SK-N-SH (cell line): ENCODE measurements at regions not wholly inside any gene's neighbourhood (a gene's known extent, or its start where the extent isn't known, plus 50 kb on each side); places are given as distances from the start of the nearest gene placed in this dataset.

ENCODE experiments used
- CTCF ChIA-PET: fragments of 300-600, 350-600 bp; formaldehyde crosslinking; extraction: SDS; loops from one replicate; lab custom pipeline; 2021; lab: Yijun Ruan, JAX
- POLR2A ChIA-PET: fragments of 350-600 bp; sonication (Branson Sonifier 250); formaldehyde crosslinking; extraction: SDS; loops from one replicate; lab custom pipeline; 2020; ENCODE audit warnings: antibody characterized with exemption, inconsistent platforms; lab: Yijun Ruan, JAX
- DNase-seq: peaks from one replicate; pipeline ENCODE4 v3.0.0; 2012
- H2AFZ ChIP-seq: fragments of 200-600 bp; sonication (generic); 2 replicates; pipeline ENCODE4 v1.8.1; 2016; ENCODE audit warnings: antibody characterized with exemption, mild to moderate bottlenecking, low read depth
- H3F3A ChIP-seq: fragments of 200-600 bp; sonication (generic); replicated peaks from 2 replicates; pipeline ENCODE3; 2016; ENCODE audit warnings: antibody characterized with exemption, mild to moderate bottlenecking; ENCODE audit not compliant: insufficient read depth
- H3K27ac ChIP-seq, 2 experiments: fragments of 200-500 bp in 1 of 2; fragments of 200-600 bp in 1 of 2; sonication (Bioruptor generic) in 1 of 2; sonication (generic), shearing (Covaris generic) in 1 of 2; 2 replicates each; pipeline versions ENCODE4 v1.5.1 to v1.6.1; 2014 to 2016; ENCODE audit warnings: low read depth in 2 of 2, inconsistent platforms in 1 of 2, low read length in 1 of 2, mild to moderate bottlenecking in 1 of 2, mixed read lengths in 1 of 2
- H3K27me3 ChIP-seq: fragments of 200-600 bp; sonication (generic), shearing (Covaris generic); 2 replicates; pipeline ENCODE4 v1.6.1; 2016; ENCODE audit warnings: mixed run types; ENCODE audit not compliant: insufficient read depth
- H3K36me3 ChIP-seq, 2 experiments: fragments of 200-500 bp in 1 of 2; fragments of 200-600 bp in 1 of 2; sonication (Bioruptor generic) in 1 of 2; sonication (generic) in 1 of 2; replicated peaks in 1 of 2; 2 replicates each; pipeline versions ENCODE3 to v1.5.1; 2014 to 2016; ENCODE audit warnings: low read length in 1 of 2, mild to moderate bottlenecking in 1 of 2; ENCODE audit not compliant: insufficient read depth in 2 of 2, control insufficient read depth in 1 of 2
- H3K4me1 ChIP-seq, 2 experiments: fragments of 200-500 bp in 1 of 2; fragments of 200-600 bp in 1 of 2; sonication (Bioruptor generic) in 1 of 2; sonication (generic), shearing (Covaris generic) in 1 of 2; 2 replicates each; pipeline versions ENCODE4 v1.5.1 to v1.6.1; 2014 to 2016; ENCODE audit warnings: low read depth in 1 of 2, low read length in 1 of 2, mixed run types in 1 of 2; ENCODE audit not compliant: insufficient read depth in 2 of 2, control insufficient read depth in 1 of 2
- H3K4me2 ChIP-seq: fragments of 200-600 bp; sonication (generic), shearing (Covaris generic); 2 replicates; pipeline ENCODE4 v1.6.1; 2017; ENCODE audit warnings: mixed run types
- H3K4me3 ChIP-seq, 2 experiments: fragments of 200-500 bp in 1 of 2; fragments of 200-600 bp in 1 of 2; sonication (Bioruptor generic) in 1 of 2; sonication (generic), shearing (Covaris generic) in 1 of 2; 2 replicates each; pipeline versions ENCODE4 v1.5.1 to v1.8.1; 2014 to 2016; ENCODE audit warnings: low read depth in 2 of 2, inconsistent platforms in 1 of 2, low read length in 1 of 2, mild to moderate bottlenecking in 1 of 2, mixed read lengths in 1 of 2, moderate library complexity in 1 of 2
- H3K79me2 ChIP-seq: fragments of 200-600 bp; sonication (generic); 2 replicates; pipeline ENCODE4 v1.8.1; 2017; ENCODE audit warnings: mild to moderate bottlenecking; ENCODE audit not compliant: insufficient read depth
- H3K9ac ChIP-seq: fragments of 200-600 bp; sonication (generic); 2 replicates; pipeline ENCODE4 v1.6.1; 2017; ENCODE audit warnings: mixed run types
- H3K9me2 ChIP-seq: fragments of 200-600 bp; sonication (generic); 2 replicates; pipeline ENCODE4 v1.6.1; 2017; ENCODE audit warnings: mixed run types
- H3K9me3 ChIP-seq: fragments of 200-600 bp; sonication (generic); 2 replicates; pipeline ENCODE4 v1.6.1; 2017; ENCODE audit warnings: mixed run types, mild to moderate bottlenecking, moderate library complexity
- H4K20me1 ChIP-seq: fragments of 200-600 bp; sonication (generic); 2 replicates; pipeline ENCODE4 v1.6.1; 2017; ENCODE audit warnings: mild to moderate bottlenecking, mixed run types; ENCODE audit not compliant: insufficient read depth
- CHD2 ChIP-seq: fragments of 150-350 bp; IDR thresholded peaks from 2 replicates; pipeline ENCODE4 v1.6.1; 2018; ENCODE audit warnings: low read length; ENCODE audit not compliant: partially characterized antibody
- CTCF ChIP-seq: fragments of 200-600 bp; sonication (generic); IDR thresholded peaks from 2 replicates; pipeline ENCODE4 v1.6.1; 2017; ENCODE audit warnings: antibody characterized with exemption, mild to moderate bottlenecking, moderate library complexity
- EZH2phosphoT487 ChIP-seq: fragments of 200-600 bp; sonication (generic); IDR thresholded peaks from 2 replicates; pipeline ENCODE4 v1.6.1; 2017; ENCODE audit warnings: low read depth, mixed run types, mild to moderate bottlenecking, antibody characterized with exemption, moderate library complexity, borderline replicate concordance
- FOSL2 ChIP-seq: IDR thresholded peaks from 2 replicates; pipeline ENCODE4 v1.4.0; 2012; ENCODE audit warnings: low read depth, mild to moderate bottlenecking, moderate library complexity, borderline replicate concordance
- FOXJ3 ChIP-seq: sonication (generic); formaldehyde crosslinking; IDR thresholded peaks from 2 replicates; pipeline ENCODE4 v1.5.1; 2020; ENCODE audit warnings: mild to moderate bottlenecking, missing genetic modification reagents
- FOXM1 ChIP-seq: IDR thresholded peaks from 2 replicates; pipeline ENCODE4 v1.4.0; 2012; ENCODE audit warnings: low read depth, mild to moderate bottlenecking
- GABPA ChIP-seq: IDR thresholded peaks from 2 replicates; pipeline ENCODE4 v1.4.0; 2012; ENCODE audit warnings: low read depth, mild to moderate bottlenecking
- IRF3 ChIP-seq: fragments of 150-350 bp; IDR thresholded peaks from 2 replicates; pipeline ENCODE4 v1.6.1; 2016; ENCODE audit warnings: mild to moderate bottlenecking, low read depth, low read length
- JUND ChIP-seq: IDR thresholded peaks from 2 replicates; pipeline ENCODE4 v1.4.0; 2012
- NFIC ChIP-seq: IDR thresholded peaks from 2 replicates; pipeline ENCODE4 v1.4.0; 2012; ENCODE audit warnings: borderline replicate concordance
- NRF1 ChIP-seq: IDR thresholded peaks from 2 replicates; pipeline ENCODE4 v1.6.1; 2012; ENCODE audit warnings: low read depth, mild to moderate bottlenecking, low read length
- POLR2AphosphoS5 ChIP-seq: IDR thresholded peaks from 2 replicates; pipeline ENCODE4 v1.6.1; 2012; ENCODE audit warnings: low read depth, low read length
- RCOR1 ChIP-seq: fragments of 150-350 bp; IDR thresholded peaks from 2 replicates; pipeline ENCODE4 v1.6.1; 2017; ENCODE audit warnings: antibody characterized with exemption, low read length
- RFX5 ChIP-seq: IDR thresholded peaks from 2 replicates; pipeline ENCODE4 v1.6.1; 2012; ENCODE audit warnings: mild to moderate bottlenecking, improper control_type of control experiment, low read length
- RXRA ChIP-seq: IDR thresholded peaks from 2 replicates; pipeline ENCODE4 v1.4.0; 2012; ENCODE audit warnings: low read depth, mild to moderate bottlenecking, borderline replicate concordance
- SIN3A ChIP-seq: IDR thresholded peaks from 2 replicates; pipeline ENCODE4 v1.6.1; 2012; ENCODE audit warnings: low read depth, mild to moderate bottlenecking, low read length, moderate library complexity, borderline replicate concordance
- TAF1 ChIP-seq: IDR thresholded peaks from 2 replicates; pipeline ENCODE4 v1.6.1; 2012; ENCODE audit warnings: low read depth, mild to moderate bottlenecking, low read length, moderate library complexity, borderline replicate concordance
- TEAD4 ChIP-seq: IDR thresholded peaks from 2 replicates; pipeline ENCODE4 v1.4.0; 2012; ENCODE audit warnings: mild to moderate bottlenecking, borderline replicate concordance; ENCODE audit not compliant: insufficient read depth
- USF1 ChIP-seq: IDR thresholded peaks from 2 replicates; pipeline ENCODE4 v1.4.0; 2012; ENCODE audit warnings: low read depth, borderline replicate concordance
- YY1 ChIP-seq: IDR thresholded peaks from 2 replicates; pipeline ENCODE4 v1.4.0; 2012; ENCODE audit warnings: low read depth, mild to moderate bottlenecking
- WGBS: methylation state at CpG from one replicate; pipeline ENCODE4 v1.1.6; 2017; ENCODE audit warnings: low lambda C conversion rate; 5-methylcytosine and 5-hydroxymethylcytosine counted together

GRCh38 chrX:122219226-122219625 is 964.9 kb upstream of the GRIA3 start:
- Histone ChIP-seq H2AFZ (no peak overlapping the region), H3K36me3 (no peaks in the 10 kb centered on the region), H3F3A (no peaks in the 10 kb centered on the region), H3K4me1 (no peaks in the 10 kb centered on the region), H3K9ac (no peak overlapping the region), H4K20me1 (no peaks in the 10 kb centered on the region), H3K4me3 (no peak overlapping the region), H3K27me3 (no peaks in the 10 kb centered on the region; the same call in 1 of the 2 replicates), H3K9me2 (no peaks in the 10 kb centered on the region), H3K27ac (no peak overlapping the region), H3K79me2 (no peaks in the 10 kb centered on the region), H3K4me2 (no peak overlapping the region), H3K9me3 (no peaks in the 10 kb centered on the region)
- POLR2A ChIA-PET: no interaction called here
- 3% methylated on average over 1 of the region's 1 CpG for WGBS
- no peak for DNase-seq
- CTCF ChIA-PET: no interaction called here
- no peak for TF ChIP-seq FOXJ3 (CRISPR knock-in tag)
- TF ChIP-seq RXRA: no peak
- no peak for TF ChIP-seq IRF3
- TF ChIP-seq USF1: no peak
- no peak for TF ChIP-seq FOXM1
- TF ChIP-seq TEAD4: no peak
- no peak for TF ChIP-seq CHD2
- no peak for TF ChIP-seq POLR2AphosphoS5
- no peak for TF ChIP-seq YY1
- TF ChIP-seq FOSL2: no peak
- TF ChIP-seq NFIC: no peak
- TF ChIP-seq RCOR1: no peak
- no peak for TF ChIP-seq EZH2phosphoT487
- no peak for TF ChIP-seq TAF1
- no peak for TF ChIP-seq CTCF
- TF ChIP-seq, all 33 proteins: peak for 0

- no peaks in the 10 kb centered on the region for H3K4me1 ChIP-seq
- H3K36me3 ChIP-seq: no peaks in the 10 kb centered on the region
- H2AFZ ChIP-seq: no peak overlapping the region
- CTCF ChIA-PET: no interaction called here
- POLR2A ChIA-PET: no interaction called here
- no peaks in the 10 kb centered on the region for H3K79me2 ChIP-seq
- no peak overlapping the region for H3K9ac ChIP-seq
- no peak for DNase-seq
- H3K9me2 ChIP-seq: no peaks in the 10 kb centered on the region
- H3K27me3 ChIP-seq: no peaks in the 10 kb centered on the region; the same call in 1 of the 2 replicates
- H3K4me2 ChIP-seq: no peak overlapping the region
- H3K4me3 ChIP-seq: no peak overlapping the region
- H3K27ac ChIP-seq: no peak overlapping the region
- H3K9me3 ChIP-seq: no peaks in the 10 kb centered on the region
- no peaks in the 10 kb centered on the region for H3F3A ChIP-seq
- 8% methylated on average over 3 of the region's 3 CpGs for WGBS
- H4K20me1 ChIP-seq: no peaks in the 10 kb centered on the region
- TF ChIP-seq JUND (no peak), FOXJ3 (CRISPR knock-in tag) (no peak), USF1 (no peak), TEAD4 (no peak), GABPA (no peak), SIN3A (no peak), CTCF (no peak), RFX5 (no peak), NFIC (no peak), IRF3 (no peak), FOXM1 (no peak), NRF1 (no peak)
Observed at GRCh38 chrX:122219735-122220134, 964.3 kb upstream of the GRIA3 start.
